Cardiac fibroblast (primary cell): ENCODE measurements at regions not wholly inside any gene's neighbourhood (a gene's known extent, or its start where the extent isn't known, plus 50 kb on each side); places are given as distances from the start of the nearest gene placed in this dataset.

Experiments
- DNase-seq, 2 donors: peaks; one replicate each; pipeline versions ENCODE4 v3.0.0 to v3.0.0-alpha.2; 2010; ENCODE audit warnings: low read depth in 2 of 2
- H3K4me3 ChIP-seq, 2 donors: replicated peaks in 1 of 2; 1 replicate in 1 of 2; 2 replicates in 1 of 2; pipeline ENCODE4 v1.5.1; 2011; ENCODE audit warnings: low read depth in 2 of 2, low read length in 2 of 2, mild to moderate bottlenecking in 2 of 2, moderate library complexity in 1 of 2
- TF ChIP-seq, protein P1 (sequence below): IDR thresholded peaks from one replicate; pipeline ENCODE4 v1.5.1; 2011; ENCODE audit warnings: low read depth, mild to moderate bottlenecking, low read length, inconsistent platforms

- H3K4me3 ChIP-seq = no peak overlapping the region
- TF ChIP-seq, protein P1, sequence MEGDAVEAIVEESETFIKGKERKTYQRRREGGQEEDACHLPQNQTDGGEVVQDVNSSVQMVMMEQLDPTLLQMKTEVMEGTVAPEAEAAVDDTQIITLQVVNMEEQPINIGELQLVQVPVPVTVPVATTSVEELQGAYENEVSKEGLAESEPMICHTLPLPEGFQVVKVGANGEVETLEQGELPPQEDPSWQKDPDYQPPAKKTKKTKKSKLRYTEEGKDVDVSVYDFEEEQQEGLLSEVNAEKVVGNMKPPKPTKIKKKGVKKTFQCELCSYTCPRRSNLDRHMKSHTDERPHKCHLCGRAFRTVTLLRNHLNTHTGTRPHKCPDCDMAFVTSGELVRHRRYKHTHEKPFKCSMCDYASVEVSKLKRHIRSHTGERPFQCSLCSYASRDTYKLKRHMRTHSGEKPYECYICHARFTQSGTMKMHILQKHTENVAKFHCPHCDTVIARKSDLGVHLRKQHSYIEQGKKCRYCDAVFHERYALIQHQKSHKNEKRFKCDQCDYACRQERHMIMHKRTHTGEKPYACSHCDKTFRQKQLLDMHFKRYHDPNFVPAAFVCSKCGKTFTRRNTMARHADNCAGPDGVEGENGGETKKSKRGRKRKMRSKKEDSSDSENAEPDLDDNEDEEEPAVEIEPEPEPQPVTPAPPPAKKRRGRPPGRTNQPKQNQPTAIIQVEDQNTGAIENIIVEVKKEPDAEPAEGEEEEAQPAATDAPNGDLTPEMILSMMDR = no peak
- DNase-seq = no peak
Observed at GRCh38 chr9:14560194-14560593, 133.0 kb downstream of the ZDHHC21 start.

- TF ChIP-seq, protein P1 = no peak
- DNase-seq = peak; percentile 9 to 23
- H3K4me3 ChIP-seq = no peak overlapping the region
Observed at GRCh38 chr9:14554886-14555285, 138.3 kb downstream of the ZDHHC21 start.

- TF ChIP-seq, protein P1 = no peak
- DNase-seq = no peak
- no peak overlapping the region for H3K4me3 ChIP-seq
Observed at GRCh38 chr9:14547245-14548060, 145.8 kb downstream of the ZDHHC21 start.

DNA sequence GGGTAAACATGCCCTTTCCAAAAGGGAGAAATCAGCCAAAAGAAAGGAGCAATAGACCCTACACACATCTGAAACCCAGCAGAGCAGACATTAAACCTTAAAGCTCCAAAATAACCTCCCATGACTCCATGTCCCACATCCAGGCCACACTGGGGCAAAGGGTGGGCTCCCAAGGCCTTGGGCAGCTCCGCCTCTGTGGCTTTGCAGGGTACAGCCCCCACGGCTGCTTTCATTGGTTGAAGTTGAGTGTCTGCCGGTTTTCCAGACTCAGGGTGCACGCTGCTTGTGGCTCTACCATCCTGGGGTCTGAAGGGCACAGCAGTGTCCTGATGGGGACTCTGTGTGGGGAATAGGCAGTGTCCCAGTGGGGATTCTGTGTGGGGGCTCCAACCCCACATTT is 146.5 kb downstream of the ZDHHC21 start:
- no peak for DNase-seq
- TF ChIP-seq, protein P1 = no peak
- H3K4me3 ChIP-seq = no peak overlapping the region

DNA sequence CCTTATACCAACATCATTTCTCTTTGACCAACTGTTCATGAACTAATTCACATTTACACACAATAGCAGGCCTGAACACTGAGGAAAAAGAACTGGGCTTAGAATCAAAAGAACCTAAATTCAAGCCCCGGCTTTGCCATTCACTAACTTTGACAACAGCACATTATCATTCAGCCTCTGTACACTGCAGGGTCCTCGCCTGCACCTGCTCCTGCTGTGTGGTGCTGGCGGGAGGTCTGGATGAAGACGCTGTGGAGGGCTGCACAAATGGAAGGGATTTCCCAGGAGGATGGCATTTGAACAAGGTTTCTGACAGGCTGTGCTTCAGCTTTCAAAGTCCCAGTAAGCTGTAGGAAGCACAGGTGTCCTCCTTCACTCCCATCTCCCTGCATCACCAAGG is 151.2 kb downstream of the ZDHHC21 start:
- no peak for DNase-seq
- TF ChIP-seq, protein P1 = no peak
- H3K4me3 ChIP-seq = no peak overlapping the region

DNA sequence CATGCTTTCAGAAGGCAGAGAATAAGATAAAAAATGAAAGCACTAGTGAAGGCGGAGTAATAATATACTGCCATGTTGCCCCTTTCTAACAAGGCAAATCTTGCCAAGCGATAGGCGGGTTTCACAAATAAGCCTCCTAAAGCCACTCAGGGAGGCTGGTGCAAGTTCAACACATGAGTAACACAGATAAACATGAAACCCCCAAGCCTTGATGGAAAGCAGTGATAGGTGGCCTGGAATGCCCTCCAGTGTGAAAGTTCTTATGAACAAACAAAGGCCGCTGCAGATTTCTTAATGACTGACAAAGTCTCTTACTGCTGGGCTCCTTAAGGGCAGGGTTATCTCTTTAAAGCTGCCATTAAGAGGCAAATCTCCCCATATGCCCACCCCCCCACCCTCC is 154.7 kb downstream of the ZDHHC21 start:
- no peak for DNase-seq
- TF ChIP-seq, protein P1 = no peak
- H3K4me3 ChIP-seq = no peak overlapping the region
